H9 (cell line): ENCODE measurements at regions not wholly inside any gene's neighbourhood (a gene's known extent, or its start where the extent isn't known, plus 50 kb on each side); places are given as distances from the start of the nearest gene placed in this dataset.

Experiments used
- DNase-seq: peaks from one replicate; pipeline ENCODE4 v3.0.0-alpha.2; 2017
- H2AFZ ChIP-seq: one replicate; pipeline ENCODE4 v1.6.1; 2013; ENCODE audit warnings: mild to moderate bottlenecking, low read length, control low read depth, moderate library complexity
- H2AK5ac ChIP-seq: 2 replicates; pipeline ENCODE4 v1.6.1; 2013; ENCODE audit warnings: low read length, control low read depth, mixed read lengths; ENCODE audit not compliant: insufficient read length
- H2BK120ac ChIP-seq: one replicate; pipeline ENCODE4 v1.6.1; 2013; ENCODE audit warnings: low read depth, mild to moderate bottlenecking, low read length, control low read depth, inconsistent platforms; ENCODE audit not compliant: poor library complexity, severe bottlenecking
- H2BK12ac ChIP-seq: 2 replicates; pipeline ENCODE4 v1.6.1; 2013; ENCODE audit warnings: low read length, control low read depth, mixed read lengths, low read depth; ENCODE audit not compliant: insufficient read length
- H2BK15ac ChIP-seq: 2 replicates; pipeline ENCODE4 v1.6.1; 2013; ENCODE audit warnings: low read depth, low read length, control low read depth
- H2BK20ac ChIP-seq: one replicate; pipeline ENCODE4 v1.6.1; 2013; ENCODE audit warnings: low read depth, mild to moderate bottlenecking, low read length, control low read depth, inconsistent platforms; ENCODE audit not compliant: poor library complexity, severe bottlenecking
- H2BK5ac ChIP-seq: 2 replicates; pipeline ENCODE4 v1.6.1; 2013; ENCODE audit warnings: low read length, control low read depth, mixed read lengths; ENCODE audit not compliant: insufficient read length
- H3K14ac ChIP-seq: 2 replicates; pipeline ENCODE4 v1.6.1; 2013; ENCODE audit warnings: low read length, control low read depth; ENCODE audit not compliant: insufficient read depth
- H3K18ac ChIP-seq: 2 replicates; pipeline ENCODE4 v1.6.1; 2013; ENCODE audit warnings: low read depth, mild to moderate bottlenecking, mixed read lengths, low read length, control low read depth; ENCODE audit not compliant: insufficient read length
- H3K23ac ChIP-seq: 2 replicates; pipeline ENCODE4 v1.6.1; 2013; ENCODE audit warnings: low read length, control low read depth, mixed read lengths, low read depth; ENCODE audit not compliant: insufficient read length
- H3K23me2 ChIP-seq: 2 replicates; pipeline ENCODE4 v1.6.1; 2013; ENCODE audit warnings: low read depth, mild to moderate bottlenecking, mixed read lengths, low read length, control low read depth; ENCODE audit not compliant: insufficient read length, poor library complexity, severe bottlenecking
- H3K27ac ChIP-seq: 2 replicates; pipeline ENCODE4 v1.5.1; 2013; ENCODE audit warnings: low read length, control low read depth, mixed read lengths, low read depth; ENCODE audit not compliant: insufficient read length
- H3K27me3 ChIP-seq: 2 replicates; pipeline ENCODE4 v1.6.1; 2013; ENCODE audit warnings: low read length, control low read depth, inconsistent platforms; ENCODE audit not compliant: insufficient read depth
- H3K4ac ChIP-seq: 2 replicates; pipeline ENCODE4 v1.6.1; 2013; ENCODE audit warnings: low read depth, mild to moderate bottlenecking, control low read depth, inconsistent platforms, low read length, moderate library complexity
- H3K4me1 ChIP-seq: 2 replicates; pipeline ENCODE4 v1.6.1; 2013; ENCODE audit warnings: low read length, control low read depth, inconsistent platforms; ENCODE audit not compliant: insufficient read depth
- H3K4me2 ChIP-seq: 2 replicates; pipeline ENCODE4 v1.6.1; 2013; ENCODE audit warnings: low read length, control low read depth, mixed read lengths; ENCODE audit not compliant: insufficient read length, insufficient read depth
- H3K56ac ChIP-seq: 2 replicates; pipeline ENCODE4 v1.6.1; 2013; ENCODE audit warnings: low read depth, mild to moderate bottlenecking, mixed read lengths, low read length, control low read depth; ENCODE audit not compliant: insufficient read length
- H3K79me1 ChIP-seq: 2 replicates; pipeline ENCODE4 v1.6.1; 2013; ENCODE audit warnings: low read depth, mild to moderate bottlenecking, moderate library complexity, low read length, control low read depth, inconsistent platforms; ENCODE audit not compliant: insufficient read depth, poor library complexity, severe bottlenecking
- H3K79me2 ChIP-seq: 2 replicates; pipeline ENCODE4 v1.6.1; 2013; ENCODE audit warnings: low read length, control low read depth, inconsistent platforms; ENCODE audit not compliant: insufficient read depth
- H3K9ac ChIP-seq: 2 replicates; pipeline ENCODE4 v1.6.1; 2013; ENCODE audit warnings: low read length, control low read depth, mixed read lengths; ENCODE audit not compliant: insufficient read length; ENCODE audit errors: extremely low read depth
- H3K9me3 ChIP-seq: one replicate; pipeline ENCODE4 v1.6.1; 2013; ENCODE audit warnings: low read depth, low read length, inconsistent platforms; ENCODE audit not compliant: control insufficient read depth
- H3T11ph ChIP-seq: one replicate; pipeline ENCODE4 v1.6.1; 2013; ENCODE audit warnings: mild to moderate bottlenecking, low read length, control low read depth, inconsistent platforms
- H4K20me1 ChIP-seq: one replicate; pipeline ENCODE4 v1.6.1; 2013; ENCODE audit not compliant: control insufficient read depth, insufficient read length, insufficient read depth
- H4K5ac ChIP-seq: 2 replicates; pipeline ENCODE4 v1.6.1; 2013; ENCODE audit warnings: low read depth, mild to moderate bottlenecking, mixed read lengths, low read length, control low read depth; ENCODE audit not compliant: insufficient read length
- H4K8ac ChIP-seq: replicated peaks from 2 replicates; pipeline ENCODE4 v1.6.1; 2013; ENCODE audit warnings: low read length, control low read depth, mixed read lengths, low read depth; ENCODE audit not compliant: insufficient read length
- H4K91ac ChIP-seq: 2 replicates; pipeline ENCODE4 v1.6.1; 2013; ENCODE audit warnings: low read depth, mild to moderate bottlenecking, moderate library complexity, mixed read lengths, low read length, control low read depth; ENCODE audit not compliant: insufficient read length
- H3K27ac Mint-ChIP-seq, 3 experiments: 2 replicates in 2 of 3; 3 replicates in 1 of 3; pipeline ENCODE4 v1.8.0; 2020 to 2021; ENCODE audit warnings: mixed read lengths in 3 of 3, mild to moderate bottlenecking in 1 of 3, moderate library complexity in 1 of 3
- H3K27me3 Mint-ChIP-seq: 2 replicates; pipeline ENCODE4 v1.8.0; 2021; ENCODE audit warnings: low read depth, mild to moderate bottlenecking, moderate library complexity, mixed read lengths
- H3K36me3 Mint-ChIP-seq, 3 experiments: 2 replicates in 2 of 3; 3 replicates in 1 of 3; pipeline ENCODE4 v1.8.0; 2020 to 2021; ENCODE audit warnings: low read depth in 3 of 3, mixed read lengths in 3 of 3; ENCODE audit not compliant: insufficient read depth in 1 of 3
- H3K4me1 Mint-ChIP-seq, 2 experiments: 2 replicates each; pipeline ENCODE4 v1.8.0; 2020; ENCODE audit warnings: mixed read lengths in 2 of 2
- H3K4me3 Mint-ChIP-seq, 2 experiments: 2 replicates in 1 of 2; 3 replicates in 1 of 2; pipeline ENCODE4 v1.8.0; 2020 to 2021; ENCODE audit warnings: mild to moderate bottlenecking in 2 of 2, mixed read lengths in 2 of 2, moderate library complexity in 1 of 2
- H3K9me3 Mint-ChIP-seq, 2 experiments: 2 replicates in 1 of 2; 3 replicates in 1 of 2; pipeline ENCODE4 v1.8.0; 2020; ENCODE audit warnings: mild to moderate bottlenecking in 2 of 2, mixed read lengths in 2 of 2, moderate library complexity in 1 of 2
- WGBS: extraction: QIAGEN DNeasy Blood & Tissue Kit; methylation state at CpG from one replicate; pipeline ENCODE4 v1.1.7; 2013; ENCODE audit warnings: missing lambda C conversion rate, low lambda C conversion rate, mixed read lengths; ENCODE audit not compliant: insufficient read length; ENCODE audit errors: extremely low coverage; 5-methylcytosine and 5-hydroxymethylcytosine counted together
- TF ChIP-seq, protein P1 (sequence below): fragments of 200-600 bp; sonication (generic); conservative IDR thresholded peaks from 3 replicates; pipeline ENCODE4 v1.8.0; 2021; ENCODE audit warnings: antibody characterized with exemption, mild to moderate bottlenecking

- Histone ChIP-seq H3K14ac (no peak overlapping the region), H2BK20ac (no peak overlapping the region), H2BK5ac (no peak overlapping the region), H3K9me3 (no peaks in the 10 kb centered on the region), H3K4me1 (no peaks in the 10 kb centered on the region), H3K79me2 (no peaks in the 10 kb centered on the region), H4K5ac (no peak overlapping the region), H3K23ac (no peak overlapping the region), H3K27me3 (no peaks in the 10 kb centered on the region), H3K27ac (no peak overlapping the region), H3K79me1 (no peaks in the 10 kb centered on the region), H3T11ph (no peak overlapping the region), H4K20me1 (no peaks in the 10 kb centered on the region), H3K9ac (no peak overlapping the region), H2BK120ac (no peak overlapping the region), H4K91ac (no peak overlapping the region), H2AK5ac (no peak overlapping the region), H3K56ac (no peak overlapping the region), H4K8ac (no peak overlapping the region), H2BK12ac (no peak overlapping the region), H2AFZ (no peak overlapping the region), H2BK15ac (no peak overlapping the region), H3K23me2 (no peaks in the 10 kb centered on the region), H3K18ac (no peak overlapping the region), H3K4ac (no peak overlapping the region), H3K4me2 (no peak overlapping the region)
- WGBS, result no CpG with 5 or more reads among the region's 4 CpGs
- H3K4me1 Mint-ChIP-seq, result no peaks in the 10 kb centered on the region; a peak in 2 of 4 replicates
- H3K36me3 Mint-ChIP-seq, result no peaks in the 10 kb centered on the region; a peak in 1 of 7 replicates
- TF ChIP-seq, protein P1, sequence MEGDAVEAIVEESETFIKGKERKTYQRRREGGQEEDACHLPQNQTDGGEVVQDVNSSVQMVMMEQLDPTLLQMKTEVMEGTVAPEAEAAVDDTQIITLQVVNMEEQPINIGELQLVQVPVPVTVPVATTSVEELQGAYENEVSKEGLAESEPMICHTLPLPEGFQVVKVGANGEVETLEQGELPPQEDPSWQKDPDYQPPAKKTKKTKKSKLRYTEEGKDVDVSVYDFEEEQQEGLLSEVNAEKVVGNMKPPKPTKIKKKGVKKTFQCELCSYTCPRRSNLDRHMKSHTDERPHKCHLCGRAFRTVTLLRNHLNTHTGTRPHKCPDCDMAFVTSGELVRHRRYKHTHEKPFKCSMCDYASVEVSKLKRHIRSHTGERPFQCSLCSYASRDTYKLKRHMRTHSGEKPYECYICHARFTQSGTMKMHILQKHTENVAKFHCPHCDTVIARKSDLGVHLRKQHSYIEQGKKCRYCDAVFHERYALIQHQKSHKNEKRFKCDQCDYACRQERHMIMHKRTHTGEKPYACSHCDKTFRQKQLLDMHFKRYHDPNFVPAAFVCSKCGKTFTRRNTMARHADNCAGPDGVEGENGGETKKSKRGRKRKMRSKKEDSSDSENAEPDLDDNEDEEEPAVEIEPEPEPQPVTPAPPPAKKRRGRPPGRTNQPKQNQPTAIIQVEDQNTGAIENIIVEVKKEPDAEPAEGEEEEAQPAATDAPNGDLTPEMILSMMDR, result no peak
- no peak for DNase-seq
- no peak overlapping the region for H3K4me3 Mint-ChIP-seq
- H3K27ac Mint-ChIP-seq, result no peak overlapping the region
- H3K9me3 Mint-ChIP-seq, result no peaks in the 10 kb centered on the region; a peak in 1 of 5 replicates
- H3K27me3 Mint-ChIP-seq, result no peaks in the 10 kb centered on the region
These were observed 200.7 kb downstream of the SOCS6 start for GRCh38 chr18:70489571-70489970.
